GM18909 (cell line): ENCODE measurements at regions not wholly inside any gene's neighbourhood (a gene's known extent, or its start where the extent isn't known, plus 50 kb on each side); places are given as distances from the start of the nearest gene placed in this dataset.
"Not testable (repeated sequence)": the region's sequence is repeated elsewhere in the genome, so short reads cannot be mapped to it uniquely, and the experiment has no call there.

ENCODE experiments used
- ATAC-seq: cut with Tn5 transposase; IDR thresholded peaks from one replicate; pipeline ENCODE4 v1.9.1; 2021; ENCODE audit warnings: mild to moderate bottlenecking; ENCODE audit not compliant: unreplicated experiment, poor library complexity

- no peak for ATAC-seq
Measured at GRCh38 chr7:68393051-68393450, 1205.2 kb upstream of the AUTS2 start.

DNA sequence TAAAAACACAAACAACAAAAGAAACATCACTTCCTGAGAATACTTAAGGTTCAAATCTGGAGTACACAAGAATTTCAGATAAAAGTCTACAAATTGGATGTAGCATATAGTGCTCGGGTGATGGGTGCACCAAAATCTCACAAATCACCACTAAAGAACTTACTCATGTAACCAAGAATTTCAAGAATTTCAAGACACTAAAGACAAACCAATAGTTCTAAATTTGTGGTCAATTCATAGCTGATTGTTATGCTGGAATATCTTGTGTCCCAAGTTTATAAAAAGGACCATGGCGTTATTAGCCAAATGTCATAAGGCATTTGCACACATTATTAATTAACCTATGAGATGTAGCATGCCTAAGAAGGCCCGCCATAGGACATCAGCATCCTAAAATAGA lies 1204.1 kb upstream of the AUTS2 start:
- ATAC-seq, result no peak

DNA sequence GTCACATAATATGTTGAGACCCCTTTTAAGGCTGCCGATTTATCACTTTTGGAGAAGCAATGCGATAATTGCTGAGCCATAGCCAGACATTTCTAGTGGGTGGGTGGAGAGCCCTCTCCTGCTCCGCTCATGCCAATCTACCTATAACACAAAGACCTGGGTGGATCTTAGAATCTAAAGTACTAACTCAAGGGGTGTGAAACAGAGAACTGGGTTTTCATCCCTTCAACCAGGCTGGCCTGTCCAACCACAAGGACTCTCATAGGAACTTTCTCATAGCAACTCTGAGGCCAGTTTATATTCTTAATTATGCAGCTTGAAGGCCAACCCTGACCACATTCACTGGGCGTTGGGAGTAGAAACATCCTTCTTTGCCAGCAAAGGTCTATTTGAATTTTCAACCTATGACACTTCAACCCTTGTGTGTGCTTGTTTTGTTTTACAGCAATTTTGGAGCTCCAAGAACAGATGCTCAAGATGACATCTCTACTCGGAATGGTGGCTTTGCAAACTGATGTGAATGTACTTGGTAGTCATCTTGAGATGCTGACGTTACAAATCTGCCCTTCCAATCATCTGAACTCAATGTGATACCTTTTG lies 1198.2 kb upstream of the AUTS2 start:
- no peak for ATAC-seq

DNA sequence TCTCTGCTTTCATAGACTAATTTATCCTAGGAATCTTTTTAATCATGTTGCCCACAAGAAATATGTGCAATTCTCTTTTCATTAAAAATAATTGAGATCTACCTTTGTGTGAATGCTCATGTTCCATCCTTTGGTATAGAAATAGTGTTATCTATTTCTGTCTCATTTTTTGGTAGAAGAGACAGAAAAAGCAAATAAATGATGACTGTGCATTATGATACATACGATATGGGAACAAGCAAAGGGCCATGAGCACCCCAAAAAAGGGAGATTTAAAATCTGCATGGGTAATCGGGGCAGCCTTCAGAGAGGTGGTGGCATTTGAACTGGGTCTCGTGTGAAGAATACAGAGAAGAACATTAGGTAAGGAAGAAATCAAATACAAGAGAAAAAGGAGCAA lies 1197.5 kb upstream of the AUTS2 start:
- ATAC-seq, result no peak

GRCh38 chr7:68401313-68401712 lies 1197.0 kb upstream of the AUTS2 start:
- no peak for ATAC-seq

GRCh38 chr7:68406480-68406879 lies 1191.8 kb upstream of the AUTS2 start:
- ATAC-seq, result no peak

DNA sequence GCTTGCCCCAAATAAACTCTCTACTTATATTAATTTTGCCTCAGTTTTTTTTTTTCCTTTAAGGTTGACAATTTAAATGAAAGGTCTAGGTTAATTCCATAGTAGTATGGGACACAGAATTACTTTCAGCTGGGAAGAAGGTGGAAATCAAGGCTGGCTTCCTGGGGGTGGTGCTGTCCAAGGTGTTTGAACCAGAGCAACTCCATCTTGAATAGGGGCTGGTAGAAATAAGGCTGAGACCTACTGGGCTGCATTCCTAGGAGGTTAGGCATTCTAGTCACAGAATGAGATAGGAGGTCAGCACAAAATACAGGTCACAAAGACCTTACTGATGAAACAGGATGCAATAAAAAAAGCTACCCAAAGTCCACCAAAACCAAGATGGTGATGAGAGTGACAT lies 1190.8 kb upstream of the AUTS2 start:
- no peak for ATAC-seq

DNA sequence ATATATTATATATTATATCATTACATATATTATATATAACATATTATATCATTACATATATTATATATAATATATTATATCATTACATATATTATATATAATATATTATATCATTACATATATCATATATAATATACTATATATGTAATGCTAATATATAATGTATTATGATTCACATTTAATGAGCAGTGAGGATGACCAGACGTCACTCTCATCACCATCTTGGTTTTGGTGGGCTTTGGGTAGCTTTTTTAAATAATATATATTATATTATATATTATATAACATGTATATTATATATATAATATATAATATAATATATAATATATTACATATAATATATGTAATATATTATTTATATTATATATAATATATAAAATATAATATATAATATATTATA lies 1189.4 kb upstream of the AUTS2 start:
- no peak for ATAC-seq

DNA sequence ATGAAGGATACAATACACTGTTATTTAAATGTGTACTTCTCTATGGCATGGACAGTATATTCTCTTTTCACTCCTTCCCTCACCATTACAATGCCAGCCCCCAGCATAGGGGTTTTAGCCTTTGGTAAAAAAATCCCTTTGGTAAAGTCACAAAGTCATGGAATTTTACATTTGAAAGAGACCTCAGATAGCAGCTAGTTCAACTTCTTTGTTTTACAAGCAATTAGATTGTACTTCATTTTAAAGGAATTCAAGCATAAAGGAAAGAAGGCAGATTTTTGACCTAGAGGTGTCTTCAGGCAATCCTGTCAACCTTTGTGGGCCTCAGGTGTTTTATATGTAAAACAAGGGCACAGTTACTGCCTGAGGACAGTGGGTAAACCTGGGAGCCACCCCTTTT lies 1188.4 kb upstream of the AUTS2 start:
- ATAC-seq, result no peak

GRCh38 chr7:68410693-68411092 lies 1187.6 kb upstream of the AUTS2 start:
- not testable (repeated sequence) for ATAC-seq

- ATAC-seq, result no peak
Measured at GRCh38 chr7:68411742-68412141, 1186.5 kb upstream of the AUTS2 start.

DNA sequence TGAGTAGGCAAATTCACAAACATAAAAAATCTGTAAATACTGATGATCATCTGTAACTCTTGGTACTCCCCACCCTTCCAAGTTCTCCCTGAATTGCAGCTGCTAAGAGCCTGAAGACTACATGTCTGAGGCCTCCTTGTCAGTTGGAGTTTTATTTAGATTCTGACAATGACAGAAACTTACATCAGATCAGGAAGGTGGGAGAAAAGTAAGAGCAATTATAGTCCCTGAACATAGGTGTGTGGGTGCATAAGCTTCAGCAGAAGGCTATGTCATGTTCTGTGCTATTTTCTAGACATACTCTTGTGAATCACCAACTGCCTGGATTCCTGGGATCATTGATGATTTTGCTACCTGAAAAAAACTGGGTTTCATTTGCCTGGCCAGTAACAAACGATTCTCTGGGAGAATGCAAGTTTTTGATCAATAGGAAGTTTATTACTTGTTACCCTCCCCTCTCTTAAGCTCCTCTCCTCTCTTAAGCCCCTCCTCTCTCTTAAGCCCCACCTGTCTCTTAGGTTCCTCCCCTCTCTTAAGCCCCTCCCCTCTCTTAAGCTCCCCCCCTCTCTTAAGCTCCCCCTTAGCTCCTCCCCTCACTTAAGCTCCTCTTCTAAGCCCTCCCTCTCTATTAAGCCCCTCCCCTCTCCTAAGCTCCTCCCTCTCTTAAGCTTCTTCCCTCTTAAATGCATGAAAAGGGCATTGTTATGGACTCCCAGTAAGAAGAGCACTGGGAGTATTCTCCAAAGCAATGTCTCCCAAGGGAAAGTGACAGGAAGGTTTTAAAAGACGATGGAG lies 1183.4 kb upstream of the AUTS2 start:
- ATAC-seq, result no peak

GRCh38 chr7:68417002-68417401 lies 1181.3 kb upstream of the AUTS2 start:
- ATAC-seq, result no peak

GRCh38 chr7:68417659-68418058 lies 1180.6 kb upstream of the AUTS2 start:
- no peak for ATAC-seq

DNA sequence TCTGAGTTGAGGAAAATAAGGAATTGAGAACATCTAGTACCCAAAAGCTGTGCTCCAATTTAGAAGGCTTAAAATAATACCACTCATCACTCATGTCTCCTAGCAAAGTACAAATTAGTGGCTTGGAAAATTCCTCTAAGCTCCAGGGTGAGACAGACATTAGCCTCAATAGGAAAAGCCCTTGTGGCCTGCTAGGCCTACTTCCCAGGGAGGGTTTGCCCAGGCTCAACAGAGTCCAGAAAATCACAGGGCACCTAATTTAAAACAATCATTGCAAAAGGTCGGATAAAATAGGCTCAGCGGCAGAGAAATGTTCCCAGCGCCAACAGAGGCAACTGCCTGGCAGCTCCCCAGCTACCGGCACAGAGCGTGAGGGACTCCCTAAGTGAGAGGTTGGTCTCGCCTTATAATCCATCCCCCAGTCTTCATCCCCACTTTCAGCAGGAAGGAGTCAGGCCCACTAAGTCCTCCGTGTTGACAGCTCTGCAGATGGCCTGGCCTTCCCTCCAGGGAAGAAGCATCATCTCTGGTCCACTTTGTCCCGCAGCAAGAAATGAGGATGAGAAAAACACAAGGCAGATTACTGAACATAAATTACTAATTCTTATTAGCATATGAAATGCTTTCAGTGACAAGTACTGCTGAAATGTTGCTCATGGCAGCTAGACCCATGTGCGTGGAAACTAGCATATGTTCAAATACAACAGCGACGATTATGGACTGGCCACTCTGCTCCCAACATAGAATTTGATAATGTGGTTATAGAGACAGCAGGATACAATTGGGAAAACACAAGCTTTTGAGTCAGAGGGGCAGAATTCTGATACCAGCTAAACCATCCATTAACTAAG lies 1177.7 kb upstream of the AUTS2 start:
- ATAC-seq, result no peak

DNA sequence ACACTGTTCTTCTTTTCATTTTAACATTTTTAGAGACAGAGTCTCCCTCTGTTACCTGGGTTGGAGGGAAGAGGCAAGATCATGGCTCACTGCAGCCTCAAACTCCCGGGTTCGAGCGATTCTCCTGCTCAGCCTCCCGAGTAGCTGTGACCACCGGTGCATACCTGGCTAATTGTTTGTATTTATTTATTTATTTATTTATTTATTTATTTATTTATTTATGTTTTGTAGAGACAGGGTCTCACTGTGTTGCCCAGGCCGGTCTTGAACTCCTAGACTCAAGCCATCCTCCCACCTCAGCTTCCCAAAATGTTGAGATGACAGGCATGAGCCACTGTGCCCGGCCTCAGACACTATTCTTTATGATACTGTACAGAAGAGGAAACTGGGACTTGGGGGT lies 1176.6 kb upstream of the AUTS2 start:
- ATAC-seq, result no peak

DNA sequence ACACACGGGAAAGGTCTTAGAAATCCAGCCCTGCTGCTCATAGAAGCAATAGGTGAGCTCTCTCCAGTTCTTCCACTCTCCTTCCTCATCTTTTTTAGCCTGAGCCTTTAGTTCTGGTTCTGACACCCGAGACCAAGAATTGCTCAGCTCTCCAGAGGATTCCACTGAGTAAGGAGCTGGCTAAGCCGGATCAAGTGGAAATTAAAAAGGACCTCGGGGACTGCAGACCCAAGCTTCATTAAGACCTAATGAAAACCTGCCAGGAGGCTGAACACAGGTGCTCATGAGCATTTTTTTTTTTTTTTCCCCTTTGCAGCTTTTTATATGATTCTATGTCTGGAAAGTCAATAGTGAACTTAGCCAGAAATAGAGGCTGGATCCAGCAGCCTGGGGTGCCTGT lies 1176.0 kb upstream of the AUTS2 start:
- no peak for ATAC-seq

GRCh38 chr7:68423356-68423755 lies 1174.9 kb upstream of the AUTS2 start:
- ATAC-seq, result no peak

- ATAC-seq, result no peak
Measured at GRCh38 chr7:68424658-68425297, 1173.5 kb upstream of the AUTS2 start.

DNA sequence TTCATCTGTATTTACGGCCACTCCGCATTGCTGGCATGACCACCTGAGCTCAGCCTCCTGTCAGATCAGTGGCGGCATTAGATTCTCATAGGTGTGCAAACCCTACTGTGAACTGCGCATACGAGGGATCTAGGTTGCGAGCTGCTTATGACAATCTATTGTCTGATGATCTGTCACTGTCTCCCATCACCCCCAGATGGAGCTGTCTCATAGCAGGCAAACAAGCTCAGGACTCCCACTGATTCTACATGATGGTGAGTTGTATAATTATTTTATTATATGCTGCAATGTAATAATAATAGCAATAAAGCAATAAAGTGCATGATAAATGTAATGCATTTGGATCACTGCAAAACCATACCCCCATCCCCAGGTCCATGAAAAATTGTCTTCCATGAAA lies 1172.9 kb upstream of the AUTS2 start:
- ATAC-seq, result no peak
